OCI-LY3 (cell line): ENCODE measurements at regions not wholly inside any gene's neighbourhood (a gene's known extent, or its start where the extent isn't known, plus 50 kb on each side); places are given as distances from the start of the nearest gene placed in this dataset.

Experiments used
- CTCF ChIP-seq: fragments of 200-600, 300-600 bp; sonication (generic); IDR thresholded peaks from 2 replicates; pipeline ENCODE4 v1.5.1; 2014; ENCODE audit warnings: antibody characterized with exemption, low read length, low read depth
- EZH2phosphoT487 ChIP-seq: fragments of 200-600 bp; shearing (Covaris generic); IDR thresholded peaks from 2 replicates; pipeline ENCODE4 v1.6.1; 2018; ENCODE audit warnings: antibody characterized with exemption, mixed run types, low read depth

- TF ChIP-seq CTCF (no peak), EZH2phosphoT487 (no peak)
Measured at GRCh38 chr11:28992996-28993395, 884.8 kb downstream of the METTL15 start.
